GM18519 (cell line): ENCODE measurements at regions not wholly inside any gene's neighbourhood (a gene's known extent, or its start where the extent isn't known, plus 50 kb on each side); places are given as distances from the start of the nearest gene placed in this dataset.

Experiments
- ATAC-seq: cut with Tn5 transposase; IDR thresholded peaks from one replicate; pipeline ENCODE4 v1.9.1; 2021; ENCODE audit warnings: mild to moderate bottlenecking, moderate library complexity; ENCODE audit not compliant: unreplicated experiment, low FRiP score

GRCh38 chr2:153043385-153043784 lies 325.0 kb downstream of the ARL6IP6 start:
- no peak for ATAC-seq

- no peak for ATAC-seq
Measured at GRCh38 chr2:153028626-153029025, 310.2 kb downstream of the ARL6IP6 start.

- ATAC-seq: no peak
Measured at GRCh38 chr2:153027533-153027932, 309.1 kb downstream of the ARL6IP6 start.

GRCh38 chr2:153020201-153020600 lies 301.8 kb downstream of the ARL6IP6 start:
- ATAC-seq: no peak

GRCh38 chr2:153005071-153005730 lies 286.8 kb downstream of the ARL6IP6 start:
- ATAC-seq: peak; percentile 32

- ATAC-seq: peak; percentile 75
Measured at GRCh38 chr2:153004627-153005026, 286.2 kb downstream of the ARL6IP6 start.

GRCh38 chr2:152974146-152974545 lies 255.7 kb downstream of the ARL6IP6 start:
- ATAC-seq: no peak

- ATAC-seq: no peak
Measured at GRCh38 chr2:152971685-152972084, 253.3 kb downstream of the ARL6IP6 start.

GRCh38 chr2:152962446-152962845 lies 244.0 kb downstream of the ARL6IP6 start:
- no peak for ATAC-seq

- ATAC-seq: no peak
Measured at GRCh38 chr2:152961351-152961750, 242.9 kb downstream of the ARL6IP6 start.

- ATAC-seq: no peak
Measured at GRCh38 chr2:152950126-152950525, 231.7 kb downstream of the ARL6IP6 start.

GRCh38 chr2:152944099-152944498 lies 225.7 kb downstream of the ARL6IP6 start:
- no peak for ATAC-seq

- ATAC-seq: no peak
Measured at GRCh38 chr2:152942940-152943440, 224.6 kb downstream of the ARL6IP6 start.

- ATAC-seq: no peak
Measured at GRCh38 chr2:152930501-152930900, 212.1 kb downstream of the ARL6IP6 start.

GRCh38 chr2:152929628-152930027 lies 211.2 kb downstream of the ARL6IP6 start:
- ATAC-seq: no peak

- ATAC-seq: peak; percentile 71
Measured at GRCh38 chr2:152925547-152926448, 207.4 kb downstream of the ARL6IP6 start.

- no peak for ATAC-seq
Measured at GRCh38 chr2:152924722-152925121, 206.3 kb downstream of the ARL6IP6 start.

- ATAC-seq: no peak
Measured at GRCh38 chr2:152924219-152924618, 205.8 kb downstream of the ARL6IP6 start.

GRCh38 chr2:152920846-152921245 lies 202.4 kb downstream of the ARL6IP6 start:
- ATAC-seq: no peak

GRCh38 chr2:152910970-152911369 lies 192.6 kb downstream of the ARL6IP6 start:
- ATAC-seq: no peak

- no peak for ATAC-seq
Measured at GRCh38 chr2:152907046-152907445, 188.6 kb downstream of the ARL6IP6 start.

- ATAC-seq: no peak
Measured at GRCh38 chr2:152894051-152894450, 175.6 kb downstream of the ARL6IP6 start.
